Prostate gland (tissue), 2 donors: ENCODE measurements at regions not wholly inside any gene's neighbourhood (a gene's known extent, or its start where the extent isn't known, plus 50 kb on each side); places are given as distances from the start of the nearest gene placed in this dataset.

Experiments
- POLR2AphosphoS5 ChIP-seq: sonication (generic); formaldehyde crosslinking; IDR thresholded peaks from one replicate; pipeline ENCODE4 v1.6.1; 2017; ENCODE audit warnings: antibody characterized with exemption
- TF ChIP-seq, protein P1 (sequence below), 4 experiments: fragments of 200-600 bp in 2 of 4; fragments of 450-650 bp in 2 of 4; sonication (generic) in 2 of 4; IDR thresholded peaks; 1 replicate in 3 of 4; 2 replicates in 1 of 4; pipeline ENCODE4 v1.5.1; 2016 to 2019; ENCODE audit warnings: antibody characterized with exemption in 4 of 4, mild to moderate bottlenecking in 2 of 4, moderate library complexity in 2 of 4

DNA sequence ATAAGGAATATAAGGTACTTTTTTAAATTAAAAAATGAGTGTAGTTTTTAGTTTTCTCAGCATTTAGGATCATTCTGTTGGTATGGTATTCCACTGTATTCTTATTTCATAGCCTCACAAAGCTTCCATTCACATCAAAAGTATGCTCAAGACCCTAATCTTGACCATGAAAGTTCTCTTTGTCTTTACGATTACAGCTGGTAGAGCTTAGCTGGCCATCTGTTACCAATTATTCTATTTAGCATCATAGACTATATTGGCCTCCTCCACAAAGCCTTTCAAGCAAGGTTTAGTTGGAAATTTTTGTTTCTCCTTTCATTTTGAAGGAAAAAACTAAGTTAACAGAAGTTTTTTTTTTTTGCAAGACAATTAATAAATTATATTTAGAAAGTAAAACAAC lies 245.1 kb downstream of the KCTD12 start:
- no peak for TF ChIP-seq POLR2AphosphoS5
- TF ChIP-seq, protein P1, sequence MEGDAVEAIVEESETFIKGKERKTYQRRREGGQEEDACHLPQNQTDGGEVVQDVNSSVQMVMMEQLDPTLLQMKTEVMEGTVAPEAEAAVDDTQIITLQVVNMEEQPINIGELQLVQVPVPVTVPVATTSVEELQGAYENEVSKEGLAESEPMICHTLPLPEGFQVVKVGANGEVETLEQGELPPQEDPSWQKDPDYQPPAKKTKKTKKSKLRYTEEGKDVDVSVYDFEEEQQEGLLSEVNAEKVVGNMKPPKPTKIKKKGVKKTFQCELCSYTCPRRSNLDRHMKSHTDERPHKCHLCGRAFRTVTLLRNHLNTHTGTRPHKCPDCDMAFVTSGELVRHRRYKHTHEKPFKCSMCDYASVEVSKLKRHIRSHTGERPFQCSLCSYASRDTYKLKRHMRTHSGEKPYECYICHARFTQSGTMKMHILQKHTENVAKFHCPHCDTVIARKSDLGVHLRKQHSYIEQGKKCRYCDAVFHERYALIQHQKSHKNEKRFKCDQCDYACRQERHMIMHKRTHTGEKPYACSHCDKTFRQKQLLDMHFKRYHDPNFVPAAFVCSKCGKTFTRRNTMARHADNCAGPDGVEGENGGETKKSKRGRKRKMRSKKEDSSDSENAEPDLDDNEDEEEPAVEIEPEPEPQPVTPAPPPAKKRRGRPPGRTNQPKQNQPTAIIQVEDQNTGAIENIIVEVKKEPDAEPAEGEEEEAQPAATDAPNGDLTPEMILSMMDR (IDR thresholded peaks at IDR 0.05): no peak
